HCT116 (cell line): ENCODE measurements at regions not wholly inside any gene's neighbourhood (a gene's known extent, or its start where the extent isn't known, plus 50 kb on each side); places are given as distances from the start of the nearest gene placed in this dataset.

ENCODE experiments used
- ATAC-seq: fragments of 200-7000 bp; cut with Tn5 transposase; 2 replicates; pipeline ENCODE4 v1.9.1; 2020; ENCODE audit warnings: mild to moderate bottlenecking, moderate library complexity
- BruUV-seq: library from RNA; stranded (reverse); fragments of 400-500 nt; replicated peaks from 2 replicates; lab custom pipeline; 2021; lab: Mats Ljungman, UMichigan
- CTCF ChIA-PET: fragments of 300-600 bp; sonication (Branson Sonifier 250); formaldehyde crosslinking; loops from one replicate; lab custom pipeline; 2021; ENCODE audit warnings: antibody characterized with exemption; lab: Charles Lee
- POLR2A ChIA-PET: fragments of 300-600, 350-600 bp; sonication (Branson Sonifier 250); formaldehyde crosslinking; loops from one replicate; lab custom pipeline; 2021; ENCODE audit warnings: antibody characterized with exemption; lab: Charles Lee
- RAD21 ChIA-PET, 2 experiments: fragments of 300-600 bp; sonication (Branson Sonifier 250); formaldehyde crosslinking; loops; one replicate each; lab custom pipeline; 2023; ENCODE audit warnings: low total read pairs in 2 of 2; ENCODE audit not compliant: uncharacterized antibody in 2 of 2, unreplicated experiment in 2 of 2, low non-redundant PET in 1 of 2; lab: Charles Lee
- DNase-seq: peaks from one replicate; pipeline ENCODE4 v3.0.0-alpha.2; 2010; ENCODE audit warnings: low read depth, low spot score
- H2AFZ ChIP-seq: fragments of 200-600 bp; shearing (Covaris generic), sonication (generic); 2 replicates; pipeline ENCODE4 v1.6.1; 2017; ENCODE audit warnings: low read depth, mixed run types, mixed read lengths, antibody characterized with exemption, low read length; ENCODE audit not compliant: poor library complexity, severe bottlenecking
- H3K27ac ChIP-seq: 2 replicates; pipeline ENCODE4 v1.5.1; 2012; ENCODE audit warnings: low read depth, low read length
- H3K27me3 ChIP-seq: fragments of 200-600 bp; sonication (generic); 2 replicates; pipeline ENCODE4 v1.6.1; 2016; ENCODE audit warnings: mixed run types, low read length, mixed read lengths; ENCODE audit not compliant: insufficient read depth
- H3K36me3 ChIP-seq, 2 experiments: fragments of 200-500 bp in 1 of 2; fragments of 200-600 bp in 1 of 2; sonication (Bioruptor generic) in 1 of 2; sonication (generic) in 1 of 2; 2 replicates each; pipeline versions ENCODE4 v1.5.1 to v1.6.1; 2014 to 2016; ENCODE audit warnings: low read length in 2 of 2, inconsistent platforms in 1 of 2, mixed read lengths in 1 of 2, mixed run types in 1 of 2; ENCODE audit not compliant: insufficient read depth in 2 of 2, control insufficient read depth in 1 of 2
- H3K4me1 ChIP-seq, 2 experiments: fragments of 200-600 bp in 1 of 2; sonication (generic) in 1 of 2; 2 replicates each; pipeline versions ENCODE4 v1.5.1 to v1.6.1; 2012 to 2017; ENCODE audit warnings: low read length in 2 of 2, inconsistent platforms in 1 of 2, mild to moderate bottlenecking in 1 of 2, mixed read lengths in 1 of 2, mixed run types in 1 of 2, moderate library complexity in 1 of 2; ENCODE audit not compliant: insufficient read depth in 2 of 2, control insufficient read depth in 1 of 2
- H3K4me2 ChIP-seq: fragments of 200-600 bp; sonication (generic); 2 replicates; pipeline ENCODE4 v1.6.1; 2017; ENCODE audit warnings: mixed run types, low read length, mixed read lengths
- H3K4me3 ChIP-seq, 2 experiments: fragments of 200-600 bp in 1 of 2; sonication (generic) in 1 of 2; replicated peaks in 1 of 2; 2 replicates each; pipeline ENCODE4 v1.5.1; 2011 to 2016; ENCODE audit warnings: low read length in 2 of 2, control low read depth in 1 of 2, low read depth in 1 of 2, mild to moderate bottlenecking in 1 of 2, mixed read lengths in 1 of 2, mixed run types in 1 of 2
- H3K79me2 ChIP-seq: fragments of 200-600 bp; sonication (generic); 2 replicates; pipeline ENCODE4 v1.6.1; 2017; ENCODE audit warnings: mild to moderate bottlenecking, mixed run types, low read length, moderate library complexity, mixed read lengths; ENCODE audit not compliant: insufficient read depth
- H3K9ac ChIP-seq: fragments of 200-600 bp; sonication (generic); 2 replicates; pipeline ENCODE4 v1.6.1; 2016; ENCODE audit warnings: low read length, mixed read lengths
- H3K9me2 ChIP-seq: fragments of 200-600 bp; sonication (generic), shearing (Covaris generic); 2 replicates; pipeline ENCODE4 v1.6.1; 2017; ENCODE audit warnings: mixed run types, mild to moderate bottlenecking, moderate library complexity; ENCODE audit not compliant: insufficient read depth
- H3K9me3 ChIP-seq, 2 experiments: fragments of 200-500 bp in 1 of 2; fragments of 200-600 bp in 1 of 2; sonication (Bioruptor generic) in 1 of 2; sonication (generic) in 1 of 2; 2 replicates each; pipeline ENCODE4 v1.6.1; 2014 to 2017; ENCODE audit warnings: low read length in 2 of 2, mixed read lengths in 2 of 2, inconsistent platforms in 1 of 2, low read depth in 1 of 2, mild to moderate bottlenecking in 1 of 2, mixed run types in 1 of 2, moderate library complexity in 1 of 2; ENCODE audit not compliant: control insufficient read depth in 1 of 2, insufficient read depth in 1 of 2
- H4K20me1 ChIP-seq: fragments of 200-600 bp; sonication (generic), shearing (Covaris generic); 2 replicates; pipeline ENCODE4 v1.6.1; 2017; ENCODE audit warnings: mixed run types, mild to moderate bottlenecking, moderate library complexity; ENCODE audit not compliant: insufficient read depth
- CEBPB ChIP-seq: IDR thresholded peaks from 2 replicates; pipeline ENCODE4 v1.6.1; 2012; ENCODE audit warnings: low read depth
- ELF1 ChIP-seq: IDR thresholded peaks from 2 replicates; pipeline ENCODE4 v1.6.1; 2012; ENCODE audit warnings: low read depth, borderline replicate concordance
- EZH2 ChIP-seq: fragments of 200-600 bp; sonication (generic); IDR thresholded peaks from 2 replicates; pipeline ENCODE4 v1.6.1; 2017; ENCODE audit warnings: antibody characterized with exemption, mixed run types
- EZH2phosphoT487 ChIP-seq: fragments of 200-600 bp; IDR thresholded peaks from 2 replicates; pipeline ENCODE4 v1.6.1; 2018; ENCODE audit warnings: antibody characterized with exemption, borderline replicate concordance
- JUND ChIP-seq: IDR thresholded peaks from 2 replicates; pipeline ENCODE4 v1.6.1; 2012
- POLR2A ChIP-seq: IDR thresholded peaks from 2 replicates; pipeline ENCODE4 v1.7.0; 2011; ENCODE audit warnings: borderline replicate concordance; ENCODE audit not compliant: insufficient read depth, insufficient read length; ENCODE audit errors: extremely low read depth
- RAD21 ChIP-seq: IDR thresholded peaks from 2 replicates; pipeline ENCODE4 v1.6.1; 2012; ENCODE audit warnings: low read depth, mild to moderate bottlenecking
- SIN3A ChIP-seq: IDR thresholded peaks from 2 replicates; pipeline ENCODE4 v1.6.1; 2012; ENCODE audit warnings: low read depth
- SP1 ChIP-seq: IDR thresholded peaks from 2 replicates; pipeline ENCODE4 v1.6.1; 2012; ENCODE audit warnings: low read depth
- SRF ChIP-seq: IDR thresholded peaks from 2 replicates; pipeline ENCODE4 v1.6.1; 2012; ENCODE audit warnings: low read depth
- TCF7L2 ChIP-seq: IDR thresholded peaks from 2 replicates; pipeline ENCODE4 v1.7.0; 2011; ENCODE audit warnings: borderline replicate concordance, inconsistent platforms; ENCODE audit not compliant: insufficient read depth, insufficient read length; ENCODE audit errors: extremely low read depth
- ZFX ChIP-seq: fragments of 450-650 bp; IDR thresholded peaks from 2 replicates; pipeline ENCODE4 v1.6.1; 2017
- ZNF274 ChIP-seq: fragments of 200-500 bp; sonication (Bioruptor generic); IDR thresholded peaks from 2 replicates; pipeline ENCODE4 v1.6.1; 2014; ENCODE audit warnings: mild to moderate bottlenecking, low read depth, low read length, inconsistent platforms
- intact Hi-C: fragments of 100-400 bp; cut with micrococcal nuclease; formaldehyde crosslinking; loops from 2 replicates; pipeline ENCODE4 v1.10.0; 2022
- TF ChIP-seq, protein P1 (sequence below), 3 experiments: fragments of 200-600 bp in 1 of 3; sonication (generic) in 1 of 3; IDR thresholded peaks in 2 of 3; conservative IDR thresholded peaks in 1 of 3; 2 replicates each; pipeline ENCODE4 v1.5.1; 2012 to 2017; ENCODE audit warnings: low read depth in 2 of 3, low read length in 2 of 3, antibody characterized with exemption in 1 of 3, borderline replicate concordance in 1 of 3, control low read depth in 1 of 3, mild to moderate bottlenecking in 1 of 3, mixed read lengths in 1 of 3, mixed run types in 1 of 3, moderate library complexity in 1 of 3; ENCODE audit not compliant: insufficient read depth in 1 of 3
- TF ChIP-seq, protein P2 (sequence below): IDR thresholded peaks from 2 replicates; pipeline ENCODE4 v1.6.1; 2012
- TF ChIP-seq, protein P3 (sequence below): IDR thresholded peaks from 2 replicates; pipeline ENCODE4 v1.6.1; 2011; ENCODE audit warnings: mild to moderate bottlenecking, low read length, moderate library complexity; ENCODE audit not compliant: insufficient replicate concordance; ENCODE audit errors: extremely low read depth
- TF ChIP-seq, protein P4 (sequence below): IDR thresholded peaks from 2 replicates; pipeline ENCODE4 v1.6.1; 2012; ENCODE audit warnings: low read depth

DNA sequence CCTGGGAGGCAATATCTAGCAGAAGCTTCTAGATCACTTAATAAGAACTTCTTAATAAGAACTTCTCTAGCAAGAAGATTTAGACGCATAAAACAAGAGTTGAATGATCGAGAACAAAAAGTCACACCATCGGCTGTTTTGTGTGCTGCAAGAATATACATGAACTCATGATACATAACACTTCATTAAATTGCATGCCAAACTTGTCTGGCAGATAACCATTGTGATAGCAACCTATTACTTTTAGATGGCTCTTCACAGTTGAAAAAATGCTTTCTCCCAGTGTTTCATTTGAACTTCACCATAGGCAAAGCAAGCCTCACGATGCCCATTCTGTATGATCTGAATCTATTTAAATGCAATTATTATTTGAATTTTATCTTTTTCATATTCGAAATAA is 249.9 kb downstream of the CBLN4 start (continued):
- TF ChIP-seq, protein P1, sequence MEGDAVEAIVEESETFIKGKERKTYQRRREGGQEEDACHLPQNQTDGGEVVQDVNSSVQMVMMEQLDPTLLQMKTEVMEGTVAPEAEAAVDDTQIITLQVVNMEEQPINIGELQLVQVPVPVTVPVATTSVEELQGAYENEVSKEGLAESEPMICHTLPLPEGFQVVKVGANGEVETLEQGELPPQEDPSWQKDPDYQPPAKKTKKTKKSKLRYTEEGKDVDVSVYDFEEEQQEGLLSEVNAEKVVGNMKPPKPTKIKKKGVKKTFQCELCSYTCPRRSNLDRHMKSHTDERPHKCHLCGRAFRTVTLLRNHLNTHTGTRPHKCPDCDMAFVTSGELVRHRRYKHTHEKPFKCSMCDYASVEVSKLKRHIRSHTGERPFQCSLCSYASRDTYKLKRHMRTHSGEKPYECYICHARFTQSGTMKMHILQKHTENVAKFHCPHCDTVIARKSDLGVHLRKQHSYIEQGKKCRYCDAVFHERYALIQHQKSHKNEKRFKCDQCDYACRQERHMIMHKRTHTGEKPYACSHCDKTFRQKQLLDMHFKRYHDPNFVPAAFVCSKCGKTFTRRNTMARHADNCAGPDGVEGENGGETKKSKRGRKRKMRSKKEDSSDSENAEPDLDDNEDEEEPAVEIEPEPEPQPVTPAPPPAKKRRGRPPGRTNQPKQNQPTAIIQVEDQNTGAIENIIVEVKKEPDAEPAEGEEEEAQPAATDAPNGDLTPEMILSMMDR (IDR thresholded peaks at IDR 0.05 in 2 of 3, conservative IDR thresholded peaks at IDR 0.05 in 1 of 3; ENCODE audit: borderline replicate concordance in 1 of 3, insufficient read depth in 1 of 3, low read depth in 2 of 3, low read length in 2 of 3), result no peak
- TF ChIP-seq SRF (no peak), TCF7L2 (no peak), SIN3A (no peak), ZFX (no peak)
- TF ChIP-seq, protein P2, sequence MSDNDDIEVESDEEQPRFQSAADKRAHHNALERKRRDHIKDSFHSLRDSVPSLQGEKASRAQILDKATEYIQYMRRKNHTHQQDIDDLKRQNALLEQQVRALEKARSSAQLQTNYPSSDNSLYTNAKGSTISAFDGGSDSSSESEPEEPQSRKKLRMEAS, result no peak
- TF ChIP-seq, protein P3, sequence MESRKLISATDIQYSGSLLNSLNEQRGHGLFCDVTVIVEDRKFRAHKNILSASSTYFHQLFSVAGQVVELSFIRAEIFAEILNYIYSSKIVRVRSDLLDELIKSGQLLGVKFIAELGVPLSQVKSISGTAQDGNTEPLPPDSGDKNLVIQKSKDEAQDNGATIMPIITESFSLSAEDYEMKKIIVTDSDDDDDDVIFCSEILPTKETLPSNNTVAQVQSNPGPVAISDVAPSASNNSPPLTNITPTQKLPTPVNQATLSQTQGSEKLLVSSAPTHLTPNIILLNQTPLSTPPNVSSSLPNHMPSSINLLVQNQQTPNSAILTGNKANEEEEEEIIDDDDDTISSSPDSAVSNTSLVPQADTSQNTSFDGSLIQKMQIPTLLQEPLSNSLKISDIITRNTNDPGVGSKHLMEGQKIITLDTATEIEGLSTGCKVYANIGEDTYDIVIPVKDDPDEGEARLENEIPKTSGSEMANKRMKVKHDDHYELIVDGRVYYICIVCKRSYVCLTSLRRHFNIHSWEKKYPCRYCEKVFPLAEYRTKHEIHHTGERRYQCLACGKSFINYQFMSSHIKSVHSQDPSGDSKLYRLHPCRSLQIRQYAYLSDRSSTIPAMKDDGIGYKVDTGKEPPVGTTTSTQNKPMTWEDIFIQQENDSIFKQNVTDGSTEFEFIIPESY, result no peak

DNA sequence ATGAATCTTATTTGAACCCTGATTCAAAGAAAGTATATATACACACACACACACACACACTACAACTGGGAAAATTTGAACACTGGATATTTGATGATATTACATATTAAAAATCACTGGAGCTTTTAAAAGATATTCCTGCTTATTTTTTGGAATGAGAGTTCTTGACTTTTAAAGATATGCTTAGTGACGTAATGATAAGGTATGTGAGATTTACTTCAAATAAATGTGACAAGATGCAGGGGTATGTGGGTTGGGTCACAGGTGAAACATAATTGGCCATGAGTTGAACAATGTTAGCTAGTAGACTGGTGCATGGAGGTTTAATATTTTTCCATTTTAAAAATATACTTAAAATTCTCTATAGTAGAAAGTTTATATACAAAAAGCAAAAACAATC is 258.6 kb downstream of the CBLN4 start:
- Histone ChIP-seq H3K27me3 (no peaks in the 10 kb centered on the region), H3K27ac (no peak overlapping the region), H3K4me3 (no peak overlapping the region), H2AFZ (no peak overlapping the region), H3K9ac (no peak overlapping the region), H3K9me3 (peaks cover 9 to 33% of the 10 kb centered on the region in 2 experiments; a peak in 2 of 4 replicates), H3K9me2 (no peaks in the 10 kb centered on the region), H3K79me2 (no peaks in the 10 kb centered on the region), H3K4me2 (no peak overlapping the region), H3K4me1 (no peaks in the 10 kb centered on the region), H4K20me1 (no peaks in the 10 kb centered on the region), H3K36me3 (no peaks in the 10 kb centered on the region)
- DNase-seq (no peak), ATAC-seq (no peak)
- ChIA-PET RAD21 (no interaction called here), CTCF (no interaction called here), POLR2A (no interaction called here)
- intact Hi-C loops, result no loop called here
- BruUV-seq, result no TSS peak
- TF ChIP-seq EZH2, result no peak
- no peak for TF ChIP-seq SP1
- TF ChIP-seq, protein P4, sequence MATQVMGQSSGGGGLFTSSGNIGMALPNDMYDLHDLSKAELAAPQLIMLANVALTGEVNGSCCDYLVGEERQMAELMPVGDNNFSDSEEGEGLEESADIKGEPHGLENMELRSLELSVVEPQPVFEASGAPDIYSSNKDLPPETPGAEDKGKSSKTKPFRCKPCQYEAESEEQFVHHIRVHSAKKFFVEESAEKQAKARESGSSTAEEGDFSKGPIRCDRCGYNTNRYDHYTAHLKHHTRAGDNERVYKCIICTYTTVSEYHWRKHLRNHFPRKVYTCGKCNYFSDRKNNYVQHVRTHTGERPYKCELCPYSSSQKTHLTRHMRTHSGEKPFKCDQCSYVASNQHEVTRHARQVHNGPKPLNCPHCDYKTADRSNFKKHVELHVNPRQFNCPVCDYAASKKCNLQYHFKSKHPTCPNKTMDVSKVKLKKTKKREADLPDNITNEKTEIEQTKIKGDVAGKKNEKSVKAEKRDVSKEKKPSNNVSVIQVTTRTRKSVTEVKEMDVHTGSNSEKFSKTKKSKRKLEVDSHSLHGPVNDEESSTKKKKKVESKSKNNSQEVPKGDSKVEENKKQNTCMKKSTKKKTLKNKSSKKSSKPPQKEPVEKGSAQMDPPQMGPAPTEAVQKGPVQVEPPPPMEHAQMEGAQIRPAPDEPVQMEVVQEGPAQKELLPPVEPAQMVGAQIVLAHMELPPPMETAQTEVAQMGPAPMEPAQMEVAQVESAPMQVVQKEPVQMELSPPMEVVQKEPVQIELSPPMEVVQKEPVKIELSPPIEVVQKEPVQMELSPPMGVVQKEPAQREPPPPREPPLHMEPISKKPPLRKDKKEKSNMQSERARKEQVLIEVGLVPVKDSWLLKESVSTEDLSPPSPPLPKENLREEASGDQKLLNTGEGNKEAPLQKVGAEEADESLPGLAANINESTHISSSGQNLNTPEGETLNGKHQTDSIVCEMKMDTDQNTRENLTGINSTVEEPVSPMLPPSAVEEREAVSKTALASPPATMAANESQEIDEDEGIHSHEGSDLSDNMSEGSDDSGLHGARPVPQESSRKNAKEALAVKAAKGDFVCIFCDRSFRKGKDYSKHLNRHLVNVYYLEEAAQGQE, result no peak
- no peak for TF ChIP-seq TCF7L2
- no peak for TF ChIP-seq CEBPB
- no peak for TF ChIP-seq POLR2A
- TF ChIP-seq ELF1, result no peak
- TF ChIP-seq JUND, result no peak
- TF ChIP-seq, protein P2, result no peak
- TF ChIP-seq RAD21, result no peak
- TF ChIP-seq ZNF274, result no peak
- TF ChIP-seq EZH2phosphoT487, result no peak
- TF ChIP-seq SRF, result no peak
